GM12892 (cell line): ENCODE measurements at regions not wholly inside any gene's neighbourhood (a gene's known extent, or its start where the extent isn't known, plus 50 kb on each side); places are given as distances from the start of the nearest gene placed in this dataset.

ENCODE experiments used
- POLR2A ChIP-seq: IDR thresholded peaks from 2 replicates; pipeline ENCODE4 v1.6.1; 2011; ENCODE audit warnings: low read depth, low read length, control low read depth
- POLR2AphosphoS5 ChIP-seq: IDR thresholded peaks from 2 replicates; pipeline ENCODE4 v1.6.1; 2011; ENCODE audit warnings: low read depth, low read length, control low read depth

DNA sequence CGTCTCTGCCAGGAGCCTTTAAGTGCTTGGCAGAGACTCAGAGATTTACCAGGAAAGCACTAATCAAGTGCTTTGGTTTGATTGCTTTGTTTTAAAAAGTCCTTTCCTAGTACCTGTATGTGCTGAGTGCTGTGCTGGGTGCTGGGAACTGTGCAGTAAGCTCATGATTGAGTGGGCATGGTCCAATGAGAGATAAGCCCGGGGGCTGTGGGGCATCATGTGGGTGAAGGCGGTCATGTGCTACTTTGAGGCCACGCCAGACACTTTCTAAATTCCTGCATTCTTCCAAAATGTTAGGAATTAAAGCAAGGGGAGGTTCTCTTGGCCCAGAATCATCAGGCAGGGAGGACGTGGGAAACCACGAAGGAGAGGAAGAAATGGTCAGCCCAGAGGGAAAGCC, 109.0 kb downstream of the ACAA2 start:
- TF ChIP-seq POLR2A (no peak), POLR2AphosphoS5 (no peak)
